ENCODE measurements at regions not wholly inside any gene's neighbourhood (a gene's known extent, or its start where the extent isn't known, plus 50 kb on each side); places are given as distances from the start of the nearest gene placed in this dataset.

DNA sequence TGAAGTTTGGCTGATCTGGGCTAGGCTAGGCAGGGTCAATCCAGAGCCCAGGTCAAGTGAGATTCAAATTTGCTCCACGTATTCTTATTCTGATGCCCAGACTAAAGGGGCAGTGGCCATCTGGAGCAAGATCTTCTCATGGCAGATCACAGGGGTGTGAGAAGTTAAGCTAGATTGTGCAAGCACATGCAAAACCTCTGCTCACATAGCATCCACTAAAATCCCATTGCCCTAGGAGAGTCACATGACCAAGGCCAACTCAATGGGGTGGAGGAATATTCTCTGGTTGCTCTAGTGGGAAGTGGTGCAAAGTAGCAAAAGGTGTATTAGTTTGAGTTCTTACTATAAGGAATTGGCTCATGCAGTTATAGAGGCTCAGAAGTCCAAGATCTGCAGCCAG, 318.4 kb upstream of the ASIC2 start (continued):
- TF ChIP-seq, protein P1, sequence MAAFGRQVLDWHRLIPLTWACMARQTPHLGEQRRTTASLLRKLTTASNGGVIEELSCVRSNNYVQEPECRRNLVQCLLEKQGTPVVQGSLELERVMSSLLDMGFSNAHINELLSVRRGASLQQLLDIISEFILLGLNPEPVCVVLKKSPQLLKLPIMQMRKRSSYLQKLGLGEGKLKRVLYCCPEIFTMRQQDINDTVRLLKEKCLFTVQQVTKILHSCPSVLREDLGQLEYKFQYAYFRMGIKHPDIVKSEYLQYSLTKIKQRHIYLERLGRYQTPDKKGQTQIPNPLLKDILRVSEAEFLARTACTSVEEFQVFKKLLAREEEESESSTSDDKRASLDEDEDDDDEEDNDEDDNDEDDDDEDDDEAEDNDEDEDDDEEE (CRISPR knock-in tag; IDR thresholded peaks at IDR 0.05) = no peak
- TF ChIP-seq HDAC2 (CRISPR knock-in tag; IDR thresholded peaks at IDR 0.05) = no peak

DNA sequence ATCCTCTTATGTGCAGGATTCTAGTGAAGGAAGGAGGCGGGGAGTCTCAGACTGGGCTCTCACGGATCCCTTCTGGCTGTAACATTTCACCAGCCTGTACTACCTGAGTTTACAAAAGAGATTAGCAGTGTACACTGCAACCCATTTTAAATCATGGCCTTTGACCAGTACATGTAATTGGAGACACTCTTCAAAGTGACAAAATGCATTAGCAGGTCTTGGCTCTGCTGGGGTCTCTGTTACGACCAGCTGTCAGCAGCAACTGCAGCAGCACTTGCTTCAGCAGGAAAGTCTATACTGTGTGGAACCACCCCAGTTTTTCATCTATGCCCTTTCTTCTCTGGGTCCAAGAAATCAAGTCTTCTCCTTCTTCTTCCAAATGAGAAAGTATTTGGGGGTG, 322.8 kb upstream of the ASIC2 start:
- no TSS peak for BruUV-seq (replicated peaks)
- ATAC-seq (no peak), FAIRE-seq (no peak), DNase-seq (ENCODE audit: low spot score) (no peak)
- TF ChIP-seq SIN3A (IDR thresholded peaks at IDR 0.05; ENCODE audit: borderline replicate concordance, low read depth, low read length) (no peak), ARNTL (CRISPR knock-in tag; IDR thresholded peaks at IDR 0.05) (no peak), TEAD3 (CRISPR knock-in tag; optimal IDR thresholded peaks at IDR 0.05; ENCODE audit: borderline replicate concordance) (no peak), ISX (CRISPR knock-in tag; conservative IDR thresholded peaks at IDR 0.05) (no peak), PAWR (CRISPR knock-in tag; IDR thresholded peaks at IDR 0.05; ENCODE audit: borderline replicate concordance) (no peak), LCORL (IDR thresholded peaks at IDR 0.05) (no peak), LCORL (CRISPR knock-in tag; IDR thresholded peaks at IDR 0.05) (no peak), FLYWCH1 (CRISPR knock-in tag; IDR thresholded peaks at IDR 0.05) (no peak), ZFP36L1 (CRISPR knock-in tag; IDR thresholded peaks at IDR 0.05) (no peak), IKZF4 (CRISPR knock-in tag; IDR thresholded peaks at IDR 0.05; ENCODE audit: borderline replicate concordance, low read depth, not compliant biosample characterization) (no peak), MBNL3 (CRISPR knock-in tag; conservative IDR thresholded peaks at IDR 0.05) (no peak), ZNF619 (CRISPR knock-in tag; IDR thresholded peaks at IDR 0.05) (no peak), IKZF1 (IDR thresholded peaks at IDR 0.05) (no peak)
- TF ChIP-seq, protein P2, sequence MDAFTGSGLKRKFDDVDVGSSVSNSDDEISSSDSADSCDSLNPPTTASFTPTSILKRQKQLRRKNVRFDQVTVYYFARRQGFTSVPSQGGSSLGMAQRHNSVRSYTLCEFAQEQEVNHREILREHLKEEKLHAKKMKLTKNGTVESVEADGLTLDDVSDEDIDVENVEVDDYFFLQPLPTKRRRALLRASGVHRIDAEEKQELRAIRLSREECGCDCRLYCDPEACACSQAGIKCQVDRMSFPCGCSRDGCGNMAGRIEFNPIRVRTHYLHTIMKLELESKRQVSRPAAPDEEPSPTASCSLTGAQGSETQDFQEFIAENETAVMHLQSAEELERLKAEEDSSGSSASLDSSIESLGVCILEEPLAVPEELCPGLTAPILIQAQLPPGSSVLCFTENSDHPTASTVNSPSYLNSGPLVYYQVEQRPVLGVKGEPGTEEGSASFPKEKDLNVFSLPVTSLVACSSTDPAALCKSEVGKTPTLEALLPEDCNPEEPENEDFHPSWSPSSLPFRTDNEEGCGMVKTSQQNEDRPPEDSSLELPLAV (CRISPR knock-in tag; conservative IDR thresholded peaks at IDR 0.05; ENCODE audit: low read depth) = no peak
- TF ChIP-seq, protein P3, sequence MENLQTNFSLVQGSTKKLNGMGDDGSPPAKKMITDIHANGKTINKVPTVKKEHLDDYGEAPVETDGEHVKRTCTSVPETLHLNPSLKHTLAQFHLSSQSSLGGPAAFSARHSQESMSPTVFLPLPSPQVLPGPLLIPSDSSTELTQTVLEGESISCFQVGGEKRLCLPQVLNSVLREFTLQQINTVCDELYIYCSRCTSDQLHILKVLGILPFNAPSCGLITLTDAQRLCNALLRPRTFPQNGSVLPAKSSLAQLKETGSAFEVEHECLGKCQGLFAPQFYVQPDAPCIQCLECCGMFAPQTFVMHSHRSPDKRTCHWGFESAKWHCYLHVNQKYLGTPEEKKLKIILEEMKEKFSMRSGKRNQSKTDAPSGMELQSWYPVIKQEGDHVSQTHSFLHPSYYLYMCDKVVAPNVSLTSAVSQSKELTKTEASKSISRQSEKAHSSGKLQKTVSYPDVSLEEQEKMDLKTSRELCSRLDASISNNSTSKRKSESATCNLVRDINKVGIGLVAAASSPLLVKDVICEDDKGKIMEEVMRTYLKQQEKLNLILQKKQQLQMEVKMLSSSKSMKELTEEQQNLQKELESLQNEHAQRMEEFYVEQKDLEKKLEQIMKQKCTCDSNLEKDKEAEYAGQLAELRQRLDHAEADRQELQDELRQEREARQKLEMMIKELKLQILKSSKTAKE (CRISPR knock-in tag; IDR thresholded peaks at IDR 0.05; ENCODE audit: borderline replicate concordance) = no peak
- Histone ChIP-seq H3K9ac (ENCODE audit: insufficient read depth, low read depth, low read length) (no peak overlapping the region), H3K4me1 (ENCODE audit: insufficient read depth, low read length) (no peaks in the 10 kb centered on the region), H4K20me1 (ENCODE audit: insufficient read depth, low read length) (no peaks in the 10 kb centered on the region), H3K79me2 (ENCODE audit: insufficient read depth, low read length) (no peaks in the 10 kb centered on the region), H3K4me3 (replicated peaks in 1 of 3; ENCODE audit: insufficient read depth in 1 of 3, low read depth in 2 of 3, low read length in 3 of 3) (no peak overlapping the region), H3K27me3 (ENCODE audit: control insufficient read depth in 1 of 2, insufficient read depth in 2 of 2, low read length in 2 of 2) (no peaks in the 10 kb centered on the region), H2AFZ (ENCODE audit: low read length) (no peak overlapping the region), H3K4me2 (ENCODE audit: low read depth, low read length) (no peak overlapping the region), H3K27ac (ENCODE audit: extremely low read length, insufficient read depth, low read length) (no peak overlapping the region), H3K9me3 (ENCODE audit: low read length) (no peaks in the 10 kb centered on the region), H3K36me3 (replicated peaks in 1 of 2; ENCODE audit: control insufficient read depth in 1 of 2, insufficient read depth in 2 of 2, low read length in 2 of 2) (no peaks in the 10 kb centered on the region)
- CTCF ChIA-PET (ENCODE audit: low intra/inter-chr PET ratio, low total read pairs) = no interaction called here
- 0% methylated on average over 3 of the region's 3 CpGs for WGBS (ENCODE audit: low lambda C conversion rate)
- POLR2A ChIA-PET = no interaction called here
- intact Hi-C loops (cut with micrococcal nuclease; ENCODE audit: unreplicated experiment) (no loop called here), in situ Hi-C loops (cut with HindIII; ENCODE audit: extremely low pct_ligation_motif_present, low pct_unique_long_range_greater_than_20kb) (no loop called here)

Measured in HepG2 (cell line).